NCI-H128 (cell line): ENCODE measurements at regions not wholly inside any gene's neighbourhood (a gene's known extent, or its start where the extent isn't known, plus 50 kb on each side); places are given as distances from the start of the nearest gene placed in this dataset.

Experiments used
- DNase-seq: peaks from one replicate; lab custom pipeline; 2025; ENCODE audit not compliant: unreplicated experiment; lab: John Stamatoyannopoulos, UW

GRCh38 chr20:34163307-34163706 is 51.3 kb upstream of the EIF2S2 start:
- no peak for DNase-seq

GRCh38 chr20:34164381-34164984 is 52.4 kb upstream of the EIF2S2 start:
- no peak for DNase-seq

GRCh38 chr20:34165018-34165619 is 53.1 kb upstream of the EIF2S2 start:
- no peak for DNase-seq

- DNase-seq = no peak
Measured at GRCh38 chr20:34171640-34172039, 59.6 kb upstream of the EIF2S2 start.

GRCh38 chr20:34172926-34173325 is 60.9 kb upstream of the EIF2S2 start:
- DNase-seq = no peak

- DNase-seq = no peak
Measured at GRCh38 chr20:34175079-34175478, 63.0 kb upstream of the EIF2S2 start.

GRCh38 chr20:34175879-34176278 is 63.8 kb upstream of the EIF2S2 start:
- no peak for DNase-seq

GRCh38 chr20:34177052-34177451 is 64.2 kb upstream of the ASIP start:
- no peak for DNase-seq

GRCh38 chr20:34179637-34180360 is 61.4 kb upstream of the ASIP start:
- DNase-seq = no peak

- DNase-seq = no peak
Measured at GRCh38 chr20:34180460-34181120, 60.6 kb upstream of the ASIP start.

GRCh38 chr20:34181484-34181883 is 59.7 kb upstream of the ASIP start:
- no peak for DNase-seq

- no peak for DNase-seq
Measured at GRCh38 chr20:34185766-34186620, 55.2 kb upstream of the ASIP start.

GRCh38 chr20:34189572-34190163 is 51.6 kb upstream of the ASIP start:
- DNase-seq = no peak

- no peak for DNase-seq
Measured at GRCh38 chr20:34190262-34190661, 51.0 kb upstream of the ASIP start.

GRCh38 chr20:34190679-34191090 is 50.5 kb upstream of the ASIP start:
- peak; percentile 10 for DNase-seq
